Fibroblast of skin of abdomen (primary cell): ENCODE measurements at regions not wholly inside any gene's neighbourhood (a gene's known extent, or its start where the extent isn't known, plus 50 kb on each side); places are given as distances from the start of the nearest gene placed in this dataset.

ENCODE experiments used
- DNase-seq: peaks from one replicate; pipeline ENCODE4 v3.0.0-alpha.2; 2013

DNA sequence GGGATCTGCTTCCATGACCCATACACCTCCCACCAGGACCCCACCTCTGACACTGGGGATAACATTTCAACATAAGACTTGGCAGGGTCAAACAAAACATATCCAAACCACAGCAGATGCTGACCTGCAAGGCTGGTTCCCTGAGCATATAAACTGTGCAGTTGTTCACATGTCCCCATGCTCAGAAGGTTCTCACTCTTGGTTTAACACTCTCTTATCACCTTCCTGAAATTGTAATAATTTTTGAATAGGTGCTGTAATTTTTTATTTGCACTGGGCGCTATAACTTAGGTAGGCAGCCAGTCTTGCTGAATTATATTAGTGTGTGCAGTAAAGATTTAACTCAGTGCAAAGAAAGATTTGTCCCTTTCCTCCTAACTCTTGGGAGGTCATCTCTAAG is 824.8 kb upstream of the SOX9 start:
- DNase-seq = no peak

DNA sequence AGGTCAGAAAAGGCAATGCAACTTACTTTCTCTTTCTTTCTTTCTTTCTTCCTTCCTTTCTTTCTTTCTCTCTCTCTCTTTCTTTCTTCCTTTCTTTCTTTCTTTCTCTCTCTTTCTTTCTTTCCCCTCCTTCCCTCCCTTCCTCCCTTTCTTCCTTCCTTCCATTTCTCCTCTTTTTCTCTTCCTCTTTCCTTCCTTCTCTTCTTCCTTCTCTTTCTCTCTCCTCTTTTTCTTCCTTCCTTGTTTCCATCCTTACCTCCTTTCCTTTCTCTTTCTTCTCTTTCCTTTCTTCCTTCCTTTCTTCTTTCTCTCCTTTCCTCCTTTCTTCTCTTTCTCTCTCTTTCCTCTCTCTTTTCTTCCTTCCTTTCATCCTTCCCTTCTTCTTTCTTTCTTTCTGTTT is 819.8 kb upstream of the SOX9 start:
- no peak for DNase-seq

DNA sequence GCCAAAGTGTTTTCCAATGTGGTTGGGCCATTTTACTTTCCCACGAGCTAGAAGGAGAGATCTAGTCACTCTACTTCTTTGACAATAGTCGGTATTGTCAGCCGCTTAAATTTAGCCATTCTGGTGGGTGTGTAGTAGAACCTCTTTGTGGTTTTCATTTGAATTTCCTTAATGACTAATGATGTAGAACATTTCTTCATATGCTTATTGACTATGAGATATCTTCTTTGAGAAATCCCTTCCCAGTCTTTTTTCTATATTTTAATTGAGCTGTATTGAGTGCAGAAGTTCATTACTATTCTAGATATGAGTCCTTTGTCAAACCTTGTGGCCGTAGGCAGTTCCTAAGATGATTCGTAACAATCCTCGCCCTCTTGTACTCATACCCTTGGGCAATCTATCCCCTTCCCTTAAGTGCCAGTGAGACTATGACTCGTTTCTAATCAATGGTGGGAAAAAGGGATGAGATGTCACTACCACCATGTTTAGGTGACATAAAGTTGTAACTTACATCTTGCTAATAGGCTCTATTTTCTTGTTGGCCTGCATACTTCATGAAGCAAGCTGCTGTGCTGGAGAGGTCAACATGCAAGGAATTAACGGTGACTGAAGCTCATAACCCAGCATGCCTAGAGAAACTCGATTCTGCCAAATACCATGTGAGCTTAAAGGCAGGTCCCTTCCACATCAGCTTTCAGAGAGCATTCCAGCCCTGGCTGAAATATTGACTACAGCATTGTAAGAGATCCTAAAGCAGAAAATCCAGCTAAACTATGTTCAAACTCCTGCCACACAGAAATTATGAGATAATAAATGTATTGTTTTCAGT is 817.9 kb upstream of the SOX9 start:
- no peak for DNase-seq

DNA sequence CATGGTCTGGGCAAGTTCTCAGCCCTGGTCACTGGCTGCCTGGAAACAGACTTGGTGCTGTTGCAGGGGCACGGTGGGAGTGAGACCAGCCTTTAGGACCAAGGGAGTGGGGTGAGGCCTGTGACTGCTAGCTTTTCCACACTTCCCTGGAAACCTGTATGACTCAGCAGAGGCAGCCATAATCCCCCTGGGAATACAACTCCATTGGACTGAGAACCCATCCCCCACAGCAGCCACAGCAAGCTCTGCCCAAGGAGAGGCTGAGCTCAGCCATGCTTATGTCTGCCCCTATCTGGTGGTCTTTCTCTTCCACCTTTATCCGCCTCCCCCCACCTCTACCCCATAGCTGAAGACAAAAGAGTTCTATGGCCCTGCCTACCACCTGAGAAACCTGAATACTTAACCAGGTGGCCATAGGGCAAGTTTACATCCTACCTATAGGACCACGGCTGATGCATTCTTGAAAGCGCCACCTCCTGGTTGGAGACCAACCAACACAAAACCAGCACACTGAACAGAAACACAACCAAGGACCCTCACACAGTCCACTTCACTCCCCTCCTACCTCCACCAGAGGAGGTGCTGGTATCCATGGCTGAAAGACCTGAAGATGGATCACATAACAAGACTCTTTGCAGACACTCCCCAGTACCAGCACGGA is 816.2 kb upstream of the SOX9 start:
- DNase-seq = peak; percentile 9

DNA sequence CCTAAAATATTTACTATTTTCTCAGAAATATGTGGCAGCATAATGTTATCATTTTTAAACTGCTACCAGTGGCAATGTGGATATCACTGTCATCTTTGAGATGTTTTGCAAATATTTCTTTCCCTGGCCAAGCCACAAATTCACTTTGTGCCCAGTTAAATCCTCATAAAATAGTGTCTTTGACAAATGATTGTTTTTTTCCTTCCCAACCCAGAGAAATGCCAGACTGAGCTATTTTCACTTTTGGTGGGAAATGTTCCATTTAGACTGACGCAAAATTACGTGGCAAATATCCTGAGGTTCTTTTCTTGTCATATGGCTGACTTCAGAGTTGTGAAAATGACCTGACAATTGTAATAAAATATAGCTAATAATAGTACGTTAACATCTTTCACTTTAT is 807.0 kb upstream of the SOX9 start:
- DNase-seq = no peak

DNA sequence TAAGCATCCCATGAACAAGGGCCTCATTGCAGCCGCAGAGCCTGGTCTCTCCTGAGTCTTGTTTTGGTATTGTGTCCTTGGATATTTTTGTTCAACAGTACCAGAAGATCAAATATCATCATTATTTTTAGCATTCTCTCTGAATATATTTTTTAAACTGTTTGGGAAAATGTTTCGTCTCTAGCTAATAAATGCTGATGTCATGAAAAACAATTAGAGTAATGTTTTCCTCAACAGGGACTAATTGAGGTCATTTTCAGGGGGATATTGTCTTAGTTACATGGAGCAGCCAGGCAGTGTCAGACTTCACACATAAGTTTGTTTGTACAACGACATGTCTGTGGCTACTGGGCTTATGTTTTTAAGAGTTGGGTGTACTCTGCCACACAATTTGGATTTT is 805.3 kb upstream of the SOX9 start:
- DNase-seq = no peak

DNA sequence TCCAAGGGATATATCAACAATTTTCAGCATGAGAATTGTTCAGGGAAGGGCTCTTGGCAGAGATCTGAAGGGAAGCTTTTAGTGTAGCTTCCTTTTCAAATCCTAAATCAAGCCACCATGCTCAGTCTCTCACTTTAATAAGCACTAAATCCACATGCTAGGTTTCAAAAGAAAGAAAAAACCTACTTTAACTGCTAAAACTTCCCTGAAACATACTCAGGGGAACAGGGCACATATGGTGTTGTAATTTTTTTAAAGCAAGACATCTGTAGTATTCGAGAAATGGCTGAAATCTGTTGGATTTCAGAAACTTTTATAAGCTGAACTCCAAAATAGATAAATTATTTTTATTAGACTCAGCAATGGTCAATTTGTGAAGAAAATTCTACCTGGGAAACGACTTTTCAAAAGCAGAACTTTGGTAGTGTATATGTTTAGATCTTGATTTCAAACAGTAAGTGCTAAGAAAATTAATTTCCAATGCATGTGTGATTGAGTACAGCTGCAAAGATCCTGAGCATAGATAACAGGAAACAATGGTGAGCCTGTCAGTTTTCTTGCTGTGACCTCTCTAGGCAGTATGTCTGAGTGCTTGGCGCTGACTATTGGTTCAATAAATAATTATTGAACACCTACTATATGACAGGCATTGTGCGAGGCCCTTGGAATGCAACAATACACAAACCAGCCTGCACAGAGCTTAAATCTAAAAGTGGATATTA is 804.5 kb upstream of the SOX9 start:
- no peak for DNase-seq

DNA sequence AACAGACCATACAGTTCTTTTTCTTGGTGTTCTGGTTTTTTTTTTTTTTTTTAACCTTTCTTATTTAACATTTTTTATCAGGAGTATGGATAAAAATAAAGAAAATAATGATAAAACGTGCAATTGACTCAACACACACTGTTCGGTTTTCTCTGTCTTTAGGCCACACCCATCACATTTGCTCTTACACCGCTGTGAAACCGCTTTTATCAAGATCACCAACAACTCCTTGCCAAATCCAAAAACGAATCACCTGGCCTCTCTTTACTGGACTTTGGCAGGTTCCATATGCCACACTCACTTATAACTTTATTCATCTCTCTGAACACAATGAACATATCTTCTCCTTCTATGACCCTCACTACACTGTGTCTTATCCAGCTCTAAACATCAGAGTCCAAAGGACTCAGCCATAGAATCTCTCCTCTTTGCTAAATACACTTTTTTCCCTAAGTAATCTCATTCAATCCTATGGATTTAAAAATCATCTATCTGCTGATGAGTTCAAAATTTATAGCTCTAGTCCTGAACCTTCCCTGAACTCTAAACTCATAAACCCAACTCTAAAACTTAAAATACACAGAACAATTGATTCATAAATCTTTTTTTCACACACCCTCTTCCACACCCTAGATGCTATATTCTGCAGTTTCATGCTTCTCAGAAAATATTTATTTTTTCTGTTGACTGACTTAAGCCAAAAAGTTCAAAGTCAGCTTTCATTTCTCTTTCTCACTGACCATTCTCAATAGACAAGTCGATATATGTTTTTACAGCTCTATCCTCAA is 800.6 kb upstream of the SOX9 start:
- no peak for DNase-seq

DNA sequence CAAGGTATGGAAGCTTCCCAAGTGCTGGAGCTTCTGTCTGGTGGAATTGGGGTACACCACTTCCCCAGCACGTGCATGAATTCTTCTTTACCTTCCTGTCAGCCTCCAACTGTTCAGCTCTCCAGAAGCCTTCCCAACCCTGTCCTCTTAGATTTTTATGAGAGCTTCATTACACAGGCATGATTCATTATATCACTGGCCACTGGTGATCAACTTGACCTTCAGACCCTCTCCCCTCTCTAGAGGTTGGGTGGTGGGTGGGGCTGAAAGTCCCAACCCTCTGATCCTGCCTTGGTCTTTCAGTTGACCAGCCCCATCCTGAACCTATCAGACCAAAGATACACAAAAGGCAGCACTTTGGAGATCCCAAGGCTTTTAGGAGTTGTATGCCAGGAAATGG is 795.7 kb upstream of the SOX9 start:
- DNase-seq = no peak

DNA sequence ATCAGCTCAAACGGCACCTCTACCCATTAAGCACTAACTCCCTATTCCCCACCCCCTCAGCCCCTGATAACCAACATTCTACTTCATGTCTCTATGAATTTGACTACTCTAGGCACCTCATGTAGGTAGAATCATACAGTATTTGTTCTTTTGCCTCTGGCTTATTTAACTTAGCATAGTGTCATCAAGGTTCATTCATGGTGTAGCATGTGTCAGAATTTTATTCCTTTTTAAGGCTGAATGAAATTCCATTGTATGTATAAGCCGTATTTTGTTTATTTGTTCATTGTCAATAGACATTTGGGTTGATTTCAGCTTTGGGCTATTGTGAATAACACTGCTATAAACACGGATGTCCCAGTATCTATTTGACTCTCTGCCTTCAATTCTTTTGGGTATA is 794.9 kb upstream of the SOX9 start:
- DNase-seq = no peak

DNA sequence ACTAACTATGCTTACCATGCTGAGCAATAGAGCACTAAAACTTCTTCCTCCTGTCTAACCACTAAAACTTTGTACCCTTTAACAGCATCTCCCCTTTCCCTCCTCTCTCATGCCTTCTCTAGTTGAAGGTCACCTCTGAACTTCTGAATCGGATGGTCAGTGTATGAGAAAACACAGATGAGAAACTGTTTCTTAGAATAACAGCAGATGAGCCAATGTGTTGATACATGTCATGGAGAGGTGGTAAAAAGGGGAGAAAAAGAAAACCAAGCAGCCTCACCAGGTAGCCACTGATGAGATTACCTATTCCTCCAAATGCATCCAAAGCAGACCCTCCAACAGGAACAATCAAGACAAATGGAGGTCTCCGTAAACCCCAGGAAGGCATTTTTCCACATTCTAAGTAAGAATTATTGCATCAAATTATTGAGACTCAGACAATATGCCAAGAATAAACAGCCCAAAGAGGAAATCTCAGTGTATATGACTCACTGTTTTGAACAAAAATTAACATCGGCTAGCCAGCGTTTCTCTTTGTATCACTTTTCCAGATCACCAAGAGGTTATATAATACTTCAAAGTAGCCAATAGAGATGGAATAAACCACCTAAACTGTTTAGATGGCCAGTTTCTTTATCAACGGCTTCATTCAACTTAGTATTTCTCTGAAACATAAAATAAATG is 793.3 kb upstream of the SOX9 start:
- peak; percentile 25 for DNase-seq

DNA sequence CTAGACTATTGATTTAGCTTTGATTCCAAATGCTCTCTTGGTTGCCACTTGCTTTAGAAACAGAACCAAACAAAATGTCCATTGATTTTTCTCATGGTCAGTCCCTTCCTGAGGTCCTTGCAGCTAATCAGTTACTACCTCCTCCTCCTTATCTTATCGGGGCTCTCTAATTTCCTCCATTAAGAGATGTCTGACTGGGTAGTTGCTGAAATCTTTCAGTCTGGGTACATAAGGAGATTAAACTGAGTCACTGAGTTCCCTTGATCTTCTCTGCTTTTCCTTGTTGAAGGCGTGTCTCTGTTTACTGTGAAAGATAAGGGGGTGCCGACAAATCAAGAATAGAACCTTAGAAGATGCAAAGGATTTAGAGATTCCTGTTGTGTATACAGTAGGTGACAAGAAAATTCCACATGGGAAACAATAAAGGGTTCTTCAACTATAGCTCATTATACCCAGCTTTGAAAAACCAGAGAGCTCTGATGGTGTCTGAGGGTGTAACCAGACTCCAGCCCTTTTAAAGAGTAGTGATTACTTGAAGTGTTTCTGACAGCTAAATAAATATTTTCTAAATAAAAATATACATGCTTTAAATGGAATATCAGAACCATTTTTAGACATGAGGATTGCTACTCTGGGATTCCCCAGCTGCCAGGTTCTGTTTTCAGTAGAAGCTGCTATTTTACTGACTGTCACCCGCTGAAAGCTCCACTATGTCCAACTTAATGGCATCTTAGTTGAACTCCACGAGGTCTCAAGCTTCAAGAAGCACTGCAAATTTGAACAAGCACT is 791.3 kb upstream of the SOX9 start:
- DNase-seq = no peak

DNA sequence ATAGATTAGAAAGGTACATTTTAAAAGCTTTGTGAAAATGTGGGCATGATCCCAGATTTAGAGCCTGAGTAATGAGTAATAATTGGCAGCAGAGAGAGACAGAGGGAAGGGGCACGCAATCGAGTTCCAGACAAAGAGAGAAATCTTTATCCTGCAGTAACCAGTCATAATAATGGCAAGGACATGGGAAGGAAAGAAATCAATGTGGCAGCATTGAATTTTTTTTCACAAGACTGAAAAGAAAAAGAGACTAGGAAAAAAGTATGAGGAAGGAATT is 790.8 kb upstream of the SOX9 start:
- no peak for DNase-seq

DNA sequence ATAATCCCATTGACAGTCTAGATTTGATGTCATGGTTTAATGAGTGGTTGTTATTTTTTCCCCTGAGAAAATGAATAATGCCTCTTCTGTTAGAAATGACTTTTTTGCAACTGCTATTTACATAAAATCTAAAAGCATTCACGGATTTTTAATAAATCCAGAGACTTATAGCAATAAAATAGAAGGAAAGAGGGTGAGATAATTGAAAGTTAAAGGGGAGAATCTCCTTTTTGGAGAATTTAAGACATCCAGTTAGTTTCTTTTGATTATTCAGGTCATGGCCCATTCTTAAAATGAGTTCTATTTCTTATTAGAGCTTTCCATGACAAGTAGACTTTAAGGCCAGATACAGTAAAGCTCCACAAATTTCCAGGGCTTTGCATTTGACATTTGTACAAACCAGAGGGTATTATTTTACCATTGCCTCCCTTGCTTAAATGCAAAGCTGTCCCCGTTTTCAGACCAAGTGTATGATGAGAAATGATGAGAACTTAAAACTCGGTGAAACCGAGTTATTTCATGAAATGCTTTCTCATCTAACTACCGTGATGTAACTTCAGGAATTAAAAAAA is 789.0 kb upstream of the SOX9 start:
- DNase-seq = no peak

DNA sequence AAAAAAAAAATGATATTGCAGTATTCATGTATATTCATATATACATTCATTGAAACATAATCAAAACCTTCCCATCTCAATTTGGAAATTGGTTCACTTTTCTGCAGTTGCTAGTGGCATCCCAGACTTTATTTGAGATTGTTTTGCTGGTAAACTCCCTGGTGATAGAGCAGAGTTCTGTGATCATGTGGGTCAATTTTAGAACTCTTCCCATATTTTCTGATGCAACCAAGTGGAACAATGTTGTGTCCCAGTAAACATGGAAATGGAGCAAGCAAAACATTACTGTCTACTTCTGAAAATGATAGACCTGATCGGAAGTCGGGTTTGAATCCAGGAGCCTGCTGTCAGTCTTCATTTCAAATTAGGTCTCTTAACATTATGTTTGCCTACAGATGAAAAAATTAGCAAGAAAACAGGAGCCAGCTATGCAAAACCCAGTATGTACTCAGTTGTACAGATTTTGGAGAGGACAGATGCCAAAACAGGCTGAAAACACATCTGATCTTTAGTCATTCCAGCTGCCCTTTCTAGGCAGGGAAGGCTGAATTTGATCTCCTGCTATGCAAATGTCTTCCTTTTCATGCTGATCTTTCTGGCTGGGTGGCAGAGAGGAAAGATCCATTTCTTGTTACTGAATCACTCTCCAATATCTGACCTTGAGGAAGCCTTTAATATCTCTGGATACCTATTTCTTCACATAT is 786.6 kb upstream of the SOX9 start:
- DNase-seq = no peak

DNA sequence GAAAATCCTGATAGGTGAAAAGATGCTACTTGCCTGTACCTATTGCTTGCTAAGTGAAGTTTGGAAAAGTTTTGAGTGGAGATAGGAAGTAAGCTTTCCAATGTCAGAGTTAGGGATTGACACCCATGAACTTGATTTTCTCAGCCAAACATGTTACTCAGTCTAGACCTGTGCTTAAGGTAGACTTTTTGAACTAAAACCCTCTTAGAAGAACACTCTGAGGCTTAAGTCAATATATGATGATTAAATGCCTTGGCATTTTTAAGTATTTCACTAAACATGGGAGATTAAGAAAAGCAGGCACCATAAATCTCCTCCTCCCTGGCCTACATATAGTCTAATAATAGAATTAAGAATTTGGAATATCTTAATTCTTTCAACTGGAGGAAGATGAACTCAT is 785.6 kb upstream of the SOX9 start:
- DNase-seq = no peak

DNA sequence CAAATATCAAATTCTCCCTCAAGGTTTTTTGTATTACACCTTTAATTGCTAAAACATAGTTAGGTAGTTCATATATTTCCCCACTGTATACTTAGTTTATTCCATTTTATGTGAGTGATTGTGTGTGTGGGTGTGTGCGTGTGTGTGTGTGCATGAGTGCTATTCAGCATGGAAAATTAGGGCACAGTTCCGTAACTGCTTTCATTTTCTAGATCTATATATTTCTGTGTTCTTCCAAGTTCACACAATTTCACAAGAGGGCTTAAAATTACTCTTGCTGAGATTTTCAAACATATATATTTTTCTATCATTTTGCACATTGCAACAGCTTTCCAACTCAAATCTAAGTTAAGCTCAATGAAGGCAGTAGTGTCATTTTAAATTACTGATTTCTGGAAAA is 782.9 kb upstream of the SOX9 start:
- DNase-seq = no peak

DNA sequence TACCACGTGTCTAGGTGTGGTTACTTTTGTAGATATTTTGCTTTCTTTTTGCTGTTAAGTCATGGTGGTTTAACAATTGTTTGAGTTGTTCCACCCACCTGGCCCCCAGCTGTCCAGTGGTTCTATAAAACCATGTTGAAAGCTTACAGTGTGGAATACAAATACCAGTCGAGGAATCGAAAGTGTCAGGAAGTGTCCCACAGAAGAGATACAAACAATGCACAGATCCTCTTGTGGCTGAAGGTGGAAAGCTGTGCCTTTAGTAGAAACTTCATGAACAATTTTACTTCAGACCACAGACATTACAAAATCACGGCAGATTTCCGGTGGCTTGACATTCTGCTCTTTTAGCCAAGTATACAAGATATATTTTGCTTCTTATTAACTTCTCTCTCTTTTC is 782.4 kb upstream of the SOX9 start:
- DNase-seq = peak; percentile 66

DNA sequence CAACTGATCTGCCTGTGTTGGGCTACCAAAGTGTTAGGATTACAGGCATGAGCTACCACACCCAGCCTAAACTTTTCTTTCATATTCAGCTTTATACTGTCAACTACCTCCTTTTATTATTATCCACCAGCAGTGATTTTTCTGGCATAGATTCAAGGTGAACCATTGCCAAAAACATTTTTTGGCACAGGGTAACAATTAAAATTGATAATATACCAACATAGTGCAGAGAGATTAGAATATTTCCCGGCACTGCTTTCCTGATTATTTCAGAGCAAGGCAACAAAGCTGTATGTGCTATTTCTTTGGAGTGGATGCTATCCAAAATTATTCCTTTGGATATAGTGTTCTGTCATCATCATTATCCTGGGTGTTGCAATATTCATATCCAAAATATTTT is 781.6 kb upstream of the SOX9 start:
- DNase-seq = no peak

DNA sequence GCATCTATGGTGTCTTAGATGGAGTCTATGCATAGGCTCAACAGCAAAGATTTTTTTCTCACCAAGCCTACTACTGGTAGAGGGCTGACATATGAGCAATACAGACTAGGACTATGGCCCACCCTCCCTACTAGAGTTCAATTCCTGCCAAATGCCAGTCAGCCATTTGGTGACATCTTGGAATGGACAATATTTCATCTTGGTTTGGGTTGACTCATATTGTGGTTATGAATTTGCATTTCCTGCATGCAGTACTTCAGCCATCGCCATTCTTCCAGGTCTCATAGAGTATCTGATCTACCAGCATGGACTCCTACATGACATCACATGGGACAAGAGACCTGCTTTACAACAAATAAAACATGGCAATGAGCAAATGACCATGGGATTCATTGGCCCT is 778.1 kb upstream of the SOX9 start:
- peak; percentile 61 for DNase-seq
